HG03558 (cell line): ENCODE measurements at regions not wholly inside any gene's neighbourhood (a gene's known extent, or its start where the extent isn't known, plus 50 kb on each side); places are given as distances from the start of the nearest gene placed in this dataset.
"Not testable (repeated sequence)": the region's sequence is repeated elsewhere in the genome, so short reads cannot be mapped to it uniquely, and the experiment has no call there.

Experiments
- ATAC-seq: cut with Tn5 transposase; IDR thresholded peaks from one replicate; pipeline ENCODE4 v1.9.1; 2021; ENCODE audit warnings: moderate number of reproducible peaks; ENCODE audit not compliant: unreplicated experiment; ENCODE audit errors: extremely low read depth

DNA sequence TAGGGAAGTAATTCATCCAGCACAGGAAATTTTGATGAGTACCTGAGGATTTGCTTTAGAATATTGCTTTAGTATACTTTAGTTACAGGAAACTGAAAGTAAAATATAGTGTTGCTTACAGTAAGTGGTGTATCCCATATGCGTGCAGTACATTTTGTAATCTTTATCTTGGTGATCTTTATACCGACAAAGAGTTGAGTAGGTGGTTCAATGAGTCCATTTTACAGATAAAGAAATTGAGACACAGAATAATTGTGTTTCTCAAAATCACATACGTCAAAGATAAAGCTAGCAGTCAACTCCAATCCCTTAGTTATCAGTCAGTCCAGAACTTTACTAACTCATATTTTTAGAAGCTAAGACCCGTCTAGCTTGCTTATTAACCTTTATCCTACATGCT, 65.8 kb upstream of the E2F3 start:
- no peak for ATAC-seq

DNA sequence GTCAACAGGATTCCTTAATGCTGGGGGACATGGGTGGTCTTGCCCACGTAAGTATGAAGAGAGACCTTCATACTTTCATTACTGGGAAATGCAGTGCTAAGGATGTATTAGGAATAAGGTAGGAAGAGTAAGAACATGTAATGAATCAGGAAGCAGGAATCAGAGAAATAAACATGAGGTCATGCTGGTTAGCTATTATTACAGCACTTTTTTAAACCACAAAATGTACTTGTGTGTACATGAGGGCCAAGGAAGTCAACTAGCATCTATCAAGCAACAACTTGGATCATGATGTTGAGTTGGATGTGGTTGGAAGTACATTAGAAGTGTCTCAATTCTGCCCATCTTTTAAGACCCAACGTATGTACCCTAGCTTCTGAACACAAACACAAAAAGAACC, 63.5 kb upstream of the E2F3 start:
- no peak for ATAC-seq

DNA sequence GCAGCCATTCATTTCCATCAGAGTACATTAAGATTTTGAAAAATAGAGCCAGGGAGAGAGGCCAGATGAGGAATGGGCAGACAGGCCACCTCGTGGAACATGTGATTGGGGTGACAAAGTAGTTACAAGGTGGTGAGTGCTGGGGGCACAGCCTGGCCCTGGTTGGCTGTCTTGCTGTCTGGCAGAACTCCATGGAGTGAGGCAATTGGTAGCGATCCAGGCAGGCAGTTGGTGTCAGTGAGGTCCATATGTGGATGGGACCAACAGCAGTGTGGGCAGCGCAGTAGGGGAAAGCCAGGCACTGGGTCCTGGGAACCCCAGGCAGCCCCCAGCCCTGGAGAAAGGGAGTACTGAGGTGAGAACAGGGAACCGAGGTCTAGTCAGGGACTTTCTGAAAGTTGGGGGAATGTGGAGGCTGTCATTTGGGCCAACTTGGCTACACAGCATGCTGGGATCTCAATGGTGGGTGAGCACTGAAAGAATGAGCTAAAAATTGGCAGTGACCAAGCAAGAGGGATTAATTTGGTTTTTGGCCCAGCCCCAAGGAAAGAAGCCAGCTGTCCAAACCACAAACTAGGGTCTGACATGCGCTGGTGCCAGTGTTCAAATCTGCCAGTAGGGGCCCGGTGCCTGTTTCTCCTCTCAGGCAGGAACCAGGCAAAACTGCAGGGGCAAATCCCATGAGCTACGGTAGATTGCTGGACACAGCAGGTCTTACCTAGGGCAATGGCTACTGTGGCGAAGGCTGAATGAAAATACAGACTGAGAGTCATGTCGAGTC, 61.4 kb upstream of the E2F3 start:
- no peak for ATAC-seq

DNA sequence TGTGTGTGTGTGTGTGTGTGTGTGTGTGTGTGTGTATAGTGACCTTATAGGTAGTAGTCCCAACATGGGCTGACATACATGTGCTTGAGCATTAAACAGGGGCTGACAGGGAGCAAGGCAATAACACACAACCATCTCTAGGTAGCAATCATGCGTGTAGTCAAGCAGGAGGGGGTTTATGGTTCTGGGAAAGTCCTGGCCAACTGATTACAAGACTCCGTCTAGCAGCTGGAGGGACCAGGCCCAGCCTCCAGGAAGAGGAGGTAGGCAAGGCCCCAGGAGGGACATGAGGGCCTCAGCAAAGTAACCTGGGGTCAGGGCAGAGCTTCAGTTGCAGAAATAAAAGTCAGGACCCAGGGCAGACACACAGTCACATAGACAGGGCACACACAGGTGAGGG, 60.6 kb upstream of the E2F3 start:
- ATAC-seq = no peak

DNA sequence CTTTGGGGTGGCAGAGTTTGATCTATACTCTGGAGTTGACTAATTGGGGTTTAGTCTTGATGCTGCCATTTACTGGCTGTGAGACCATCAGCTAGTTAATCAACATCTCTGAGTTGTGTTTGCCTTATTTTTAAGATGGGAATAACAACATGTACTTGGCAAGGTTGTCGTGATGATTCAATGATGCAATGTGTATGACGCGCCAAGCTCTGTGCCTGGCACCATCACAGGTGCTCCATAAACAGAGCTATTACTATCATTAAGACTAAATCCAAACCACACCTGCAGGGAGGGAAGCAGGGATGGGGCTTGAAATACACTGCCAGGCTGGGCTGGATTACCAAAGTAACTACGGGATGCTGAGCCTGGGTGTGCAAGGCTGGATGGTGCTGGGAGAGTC, 60.1 kb upstream of the E2F3 start:
- no peak for ATAC-seq

DNA sequence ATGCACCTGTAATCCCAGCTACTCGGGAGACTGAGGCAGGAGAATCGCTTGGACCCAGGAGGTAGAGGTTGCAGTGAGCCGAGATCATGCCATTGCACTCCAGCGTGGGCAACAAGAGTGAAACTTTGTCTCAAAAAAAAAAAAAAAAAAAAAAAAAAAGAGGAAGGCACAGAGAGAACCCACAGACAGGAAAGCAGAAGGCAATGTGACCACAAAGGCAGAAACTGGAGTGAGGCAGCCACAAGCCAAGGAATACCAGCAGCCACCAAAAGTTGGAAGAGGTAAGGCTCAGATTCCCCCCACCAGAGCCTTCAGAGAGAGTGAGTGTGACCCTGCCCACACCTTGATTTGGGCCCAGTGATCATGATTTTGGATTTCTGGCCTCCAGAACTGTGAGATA, 54.7 kb upstream of the E2F3 start:
- not testable (repeated sequence) for ATAC-seq

DNA sequence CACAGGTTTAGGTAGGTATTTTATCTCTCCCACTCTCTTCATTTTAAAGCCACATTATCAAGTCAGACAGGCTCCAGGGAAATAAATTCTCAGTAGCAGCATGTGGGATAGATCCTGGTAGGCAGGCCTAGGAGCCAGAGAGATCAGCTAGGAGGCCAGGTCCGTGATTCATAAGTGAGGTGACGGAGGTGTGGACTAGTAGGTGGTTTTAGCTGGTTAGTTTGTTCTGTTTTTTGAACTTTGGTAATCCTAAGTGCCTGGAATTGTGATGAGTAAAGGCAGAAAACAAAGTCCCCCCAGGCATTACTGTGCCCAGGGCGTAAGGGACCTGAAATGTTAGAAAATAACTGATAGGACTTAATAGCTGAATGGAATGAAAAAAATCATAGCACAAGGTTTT, 53.6 kb upstream of the E2F3 start:
- ATAC-seq = no peak

DNA sequence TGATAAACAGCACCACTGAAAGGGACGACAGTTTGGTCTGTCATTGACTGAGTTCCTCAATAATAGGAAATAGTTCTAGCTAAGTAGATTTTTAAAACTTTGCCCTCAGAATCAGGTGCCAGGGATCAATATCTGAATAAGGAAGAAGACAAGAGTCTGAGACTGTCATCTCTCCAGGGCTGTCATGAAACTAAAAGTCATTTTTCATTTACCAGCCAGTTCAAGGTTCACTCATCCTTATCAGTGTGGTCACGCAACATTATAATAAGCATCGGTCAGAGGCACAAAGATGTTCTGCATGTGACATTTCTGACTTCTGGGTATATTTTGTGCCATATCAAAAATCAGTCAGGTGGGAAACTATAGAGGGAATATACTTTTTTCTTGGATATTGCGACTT, 52.5 kb upstream of the E2F3 start:
- ATAC-seq = no peak

DNA sequence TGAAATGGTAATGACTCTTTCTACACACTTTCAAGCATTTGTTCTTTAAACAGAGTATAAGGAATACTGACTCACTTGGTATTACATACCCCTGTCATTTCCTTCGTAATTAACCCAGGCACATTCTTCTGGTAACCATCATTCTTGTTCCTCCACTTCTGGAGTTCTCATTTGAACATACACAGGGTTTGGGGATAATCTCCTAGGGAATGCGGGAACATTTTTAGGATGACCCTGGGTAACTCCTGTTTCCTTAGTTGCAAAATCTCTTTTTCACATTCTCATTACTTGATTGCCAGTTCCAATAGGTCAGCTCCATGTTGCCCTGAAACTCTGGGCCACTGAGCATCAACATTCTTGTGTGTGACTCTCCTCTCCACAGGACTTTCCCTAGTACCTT, 51.5 kb upstream of the E2F3 start:
- ATAC-seq = no peak

DNA sequence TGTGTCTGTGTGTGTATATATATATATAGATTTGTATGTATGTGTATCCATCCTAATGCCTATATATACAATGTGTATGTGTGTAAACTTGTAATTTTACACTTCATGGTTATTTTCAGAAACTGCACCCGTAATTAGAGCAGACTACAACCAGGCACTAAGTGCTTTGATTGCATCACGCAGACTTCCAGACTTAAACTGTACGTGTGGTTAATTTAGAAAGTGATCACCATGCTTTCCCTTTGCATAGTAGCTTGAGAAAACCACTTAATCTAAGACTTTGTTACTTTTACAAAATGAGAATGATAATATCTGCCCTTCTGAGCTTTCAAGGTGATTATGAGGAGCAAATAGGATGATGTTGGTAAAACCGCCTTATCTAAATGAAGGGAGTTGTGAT, 50.1 kb upstream of the E2F3 start:
- ATAC-seq = no peak
